ENCODE measurements at regions not wholly inside any gene's neighbourhood (a gene's known extent, or its start where the extent isn't known, plus 50 kb on each side); places are given as distances from the start of the nearest gene placed in this dataset.

DNA sequence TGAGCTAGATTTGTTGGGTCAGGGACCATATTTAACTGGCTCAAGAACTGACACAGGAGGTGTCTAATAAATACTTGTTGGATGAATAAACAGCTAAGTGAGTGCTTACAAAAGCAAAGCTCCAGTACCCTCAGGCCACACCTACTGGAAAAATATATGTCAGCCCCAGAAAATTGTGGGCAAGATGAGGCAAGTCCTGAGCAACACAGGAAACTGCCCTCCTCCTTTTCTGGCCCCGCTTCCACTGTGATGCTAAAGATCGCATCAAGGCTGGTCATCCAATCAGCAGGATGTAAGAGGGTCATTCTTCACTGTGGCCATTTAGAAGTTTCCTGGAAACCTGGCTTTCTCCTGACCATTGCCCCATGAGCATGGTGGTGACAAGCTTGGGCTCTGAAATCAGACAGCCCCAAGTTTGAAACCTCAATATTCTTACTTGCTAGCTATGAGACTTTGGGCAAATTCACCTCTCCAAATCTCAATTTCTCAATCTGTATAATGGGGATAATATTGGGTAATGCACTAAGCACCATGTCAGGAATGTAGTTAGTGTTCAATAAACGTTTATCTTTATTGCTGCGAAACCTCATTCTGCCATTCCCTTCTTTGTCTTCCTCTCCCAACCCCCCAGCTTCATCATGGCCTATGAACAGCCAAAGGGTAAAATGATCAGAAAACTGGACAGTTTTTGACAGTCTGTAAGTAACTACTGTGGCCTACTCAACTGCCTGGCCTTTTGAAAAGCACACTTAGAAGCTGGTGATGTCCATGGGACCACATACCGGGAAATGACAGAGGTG, 139.3 kb upstream of the PZP start:
- no peaks in the 10 kb centered on the region for H3K36me3 ChIP-seq
- no peak for DNase-seq
- no peak overlapping the region for H3K27ac ChIP-seq
- 87 to 94% (median 90%) methylated on average over 5 of the region's 5 CpGs for WGBS, 5 donors
- TF ChIP-seq, protein P1, sequence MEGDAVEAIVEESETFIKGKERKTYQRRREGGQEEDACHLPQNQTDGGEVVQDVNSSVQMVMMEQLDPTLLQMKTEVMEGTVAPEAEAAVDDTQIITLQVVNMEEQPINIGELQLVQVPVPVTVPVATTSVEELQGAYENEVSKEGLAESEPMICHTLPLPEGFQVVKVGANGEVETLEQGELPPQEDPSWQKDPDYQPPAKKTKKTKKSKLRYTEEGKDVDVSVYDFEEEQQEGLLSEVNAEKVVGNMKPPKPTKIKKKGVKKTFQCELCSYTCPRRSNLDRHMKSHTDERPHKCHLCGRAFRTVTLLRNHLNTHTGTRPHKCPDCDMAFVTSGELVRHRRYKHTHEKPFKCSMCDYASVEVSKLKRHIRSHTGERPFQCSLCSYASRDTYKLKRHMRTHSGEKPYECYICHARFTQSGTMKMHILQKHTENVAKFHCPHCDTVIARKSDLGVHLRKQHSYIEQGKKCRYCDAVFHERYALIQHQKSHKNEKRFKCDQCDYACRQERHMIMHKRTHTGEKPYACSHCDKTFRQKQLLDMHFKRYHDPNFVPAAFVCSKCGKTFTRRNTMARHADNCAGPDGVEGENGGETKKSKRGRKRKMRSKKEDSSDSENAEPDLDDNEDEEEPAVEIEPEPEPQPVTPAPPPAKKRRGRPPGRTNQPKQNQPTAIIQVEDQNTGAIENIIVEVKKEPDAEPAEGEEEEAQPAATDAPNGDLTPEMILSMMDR (IDR thresholded peaks at IDR 0.05) = no peak
- no peak for TF ChIP-seq EP300 (IDR thresholded peaks at IDR 0.05)
- TF ChIP-seq POLR2AphosphoS5 (IDR thresholded peaks at IDR 0.05) = no peak
- TF ChIP-seq POLR2A (IDR thresholded peaks at IDR 0.05) = no peak
- H3K4me1 ChIP-seq = no peaks in the 10 kb centered on the region
- no peaks in the 10 kb centered on the region for H3K27me3 ChIP-seq
- intact Hi-C loops (cut with DNase I; ENCODE audit: low total_unique reads) = no loop called here
- peaks cover 0 to 7% (median 1%) of the 10 kb centered on the region in 4 donors for H3K9me3 ChIP-seq
- H3K4me3 ChIP-seq = no peak overlapping the region

GRCh38 chr12:9346866-9347327, 138.7 kb upstream of the PZP start:
- Histone ChIP-seq H3K27ac (no peak overlapping the region), H3K36me3 (no peaks in the 10 kb centered on the region)
- DNase-seq = no peak

DNA sequence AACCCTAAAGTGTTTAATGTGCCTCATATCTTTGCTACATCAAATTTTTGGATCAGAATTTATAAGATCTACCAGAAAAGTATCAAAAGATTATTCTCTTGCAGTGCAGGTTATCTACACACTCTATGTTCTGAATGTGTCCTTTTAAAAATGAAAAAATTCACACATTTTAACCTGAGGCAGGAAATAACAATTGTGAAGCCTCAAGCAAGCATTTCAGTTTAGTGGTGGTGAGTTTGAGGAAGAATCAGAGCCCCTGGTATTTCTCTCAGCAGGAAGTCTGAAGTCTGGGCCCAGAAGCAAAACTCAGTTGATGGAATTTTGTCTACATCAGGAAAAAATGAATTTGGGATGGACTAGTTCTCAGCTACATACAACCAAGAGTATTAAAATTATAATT, 137.0 kb upstream of the PZP start:
- Histone ChIP-seq H3K36me3 (no peaks in the 10 kb centered on the region), H3K4me1 (no peaks in the 10 kb centered on the region), H3K27ac (no peak overlapping the region), H3K4me3 (no peak overlapping the region), H3K27me3 (no peaks in the 10 kb centered on the region), H3K9me3 (no peaks in the 10 kb centered on the region)
- intact Hi-C loops (cut with DNase I; ENCODE audit: low total_unique reads) = no loop called here
- DNase-seq = no peak
- no peak for TF ChIP-seq POLR2AphosphoS5 (IDR thresholded peaks at IDR 0.05)
- no peak for TF ChIP-seq EP300 (IDR thresholded peaks at IDR 0.05)
- TF ChIP-seq POLR2A (IDR thresholded peaks at IDR 0.05) = no peak
- TF ChIP-seq, protein P1 (IDR thresholded peaks at IDR 0.05) = no peak

More at GRCh38 chr12:9346866-9347327, 138.7 kb upstream of the PZP start:
- 61 to 74% (median 68%) methylated on average over 5 of the region's 5 CpGs for WGBS, 5 donors
- H3K9me3 ChIP-seq = peaks cover 0 to under 1% (median 0%) of the 10 kb centered on the region in 4 donors
- no peaks in the 10 kb centered on the region for H3K27me3 ChIP-seq
- H3K4me3 ChIP-seq = no peak overlapping the region
- intact Hi-C loops (cut with DNase I; ENCODE audit: low total_unique reads) = no loop called here
- no peaks in the 10 kb centered on the region for H3K4me1 ChIP-seq
- TF ChIP-seq, protein P1 (IDR thresholded peaks at IDR 0.05) = no peak
- TF ChIP-seq POLR2AphosphoS5 (IDR thresholded peaks at IDR 0.05) = no peak
- no peak for TF ChIP-seq POLR2A (IDR thresholded peaks at IDR 0.05)
- TF ChIP-seq EP300 (IDR thresholded peaks at IDR 0.05) = no peak

DNA sequence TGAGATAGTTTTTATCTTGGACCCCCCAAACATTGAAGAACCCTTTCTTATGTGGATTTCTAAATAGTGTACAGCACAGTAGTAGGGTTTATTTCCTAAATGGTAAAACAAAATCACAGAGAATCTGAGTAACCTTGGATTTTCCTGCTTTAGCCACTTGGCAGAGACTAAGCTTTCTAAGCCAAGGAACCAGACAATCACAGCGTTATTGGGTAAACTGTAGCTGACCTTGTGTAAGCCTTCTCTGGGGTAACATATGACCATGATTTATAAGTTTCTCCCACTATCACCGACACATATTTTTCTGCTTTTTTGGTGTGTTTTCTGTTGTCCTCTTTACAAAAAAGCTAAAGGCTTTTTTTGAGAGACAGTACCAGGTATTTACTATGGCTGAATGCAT, 136.3 kb upstream of the PZP start:
- Histone ChIP-seq H3K4me3 (no peak overlapping the region), H3K27me3 (no peaks in the 10 kb centered on the region), H3K9me3 (no peaks in the 10 kb centered on the region), H3K4me1 (no peaks in the 10 kb centered on the region), H3K36me3 (no peaks in the 10 kb centered on the region), H3K27ac (no peak overlapping the region)
- no peak for DNase-seq
- intact Hi-C loops (cut with DNase I; ENCODE audit: low total_unique reads) = no loop called here
- WGBS, 5 donors = 33 to 56% (median 45%) methylated on average over 2 of the region's 2 CpGs
- TF ChIP-seq POLR2AphosphoS5 (IDR thresholded peaks at IDR 0.05) (no peak), POLR2A (IDR thresholded peaks at IDR 0.05) (no peak), EP300 (IDR thresholded peaks at IDR 0.05) (no peak)
- TF ChIP-seq, protein P1 (IDR thresholded peaks at IDR 0.05) = no peak
